ENCODE measurements at regions not wholly inside any gene's neighbourhood (a gene's known extent, or its start where the extent isn't known, plus 50 kb on each side); places are given as distances from the start of the nearest gene placed in this dataset.

DNA sequence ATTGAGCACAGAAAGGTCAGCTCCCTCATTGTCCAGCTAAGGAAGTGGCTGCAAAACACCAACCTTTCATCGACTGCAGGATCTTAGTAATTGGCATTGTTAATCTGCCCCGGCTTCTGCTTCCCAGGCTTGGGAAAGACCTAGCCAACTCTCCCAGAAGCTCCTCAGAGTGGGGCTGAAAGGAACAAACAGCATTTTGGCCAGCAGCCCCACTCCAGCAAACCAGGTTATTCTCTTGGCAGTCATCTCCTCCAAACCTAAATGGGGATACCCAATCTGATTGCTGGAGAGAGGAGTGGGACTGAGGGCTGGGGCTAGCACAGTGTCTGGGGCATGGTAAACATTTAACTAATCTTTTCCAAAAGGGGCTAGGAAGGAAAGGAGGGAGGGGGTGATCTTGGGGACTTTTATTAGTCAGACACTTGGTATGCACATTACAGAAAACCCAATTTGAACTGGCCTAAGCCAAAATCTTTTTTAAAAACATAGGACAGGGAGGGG, 294.4 kb downstream of the MN1 start:
- TF ChIP-seq, protein P1, sequence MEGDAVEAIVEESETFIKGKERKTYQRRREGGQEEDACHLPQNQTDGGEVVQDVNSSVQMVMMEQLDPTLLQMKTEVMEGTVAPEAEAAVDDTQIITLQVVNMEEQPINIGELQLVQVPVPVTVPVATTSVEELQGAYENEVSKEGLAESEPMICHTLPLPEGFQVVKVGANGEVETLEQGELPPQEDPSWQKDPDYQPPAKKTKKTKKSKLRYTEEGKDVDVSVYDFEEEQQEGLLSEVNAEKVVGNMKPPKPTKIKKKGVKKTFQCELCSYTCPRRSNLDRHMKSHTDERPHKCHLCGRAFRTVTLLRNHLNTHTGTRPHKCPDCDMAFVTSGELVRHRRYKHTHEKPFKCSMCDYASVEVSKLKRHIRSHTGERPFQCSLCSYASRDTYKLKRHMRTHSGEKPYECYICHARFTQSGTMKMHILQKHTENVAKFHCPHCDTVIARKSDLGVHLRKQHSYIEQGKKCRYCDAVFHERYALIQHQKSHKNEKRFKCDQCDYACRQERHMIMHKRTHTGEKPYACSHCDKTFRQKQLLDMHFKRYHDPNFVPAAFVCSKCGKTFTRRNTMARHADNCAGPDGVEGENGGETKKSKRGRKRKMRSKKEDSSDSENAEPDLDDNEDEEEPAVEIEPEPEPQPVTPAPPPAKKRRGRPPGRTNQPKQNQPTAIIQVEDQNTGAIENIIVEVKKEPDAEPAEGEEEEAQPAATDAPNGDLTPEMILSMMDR (IDR thresholded peaks at IDR 0.05), result no peak
- no peak for TF ChIP-seq POLR2AphosphoS5 (IDR thresholded peaks at IDR 0.05)
- TF ChIP-seq EP300 (IDR thresholded peaks at IDR 0.05), result no peak

Data from stomach (tissue), 4 donors.